Astrocyte of the hippocampus (primary cell): ENCODE measurements at regions not wholly inside any gene's neighbourhood (a gene's known extent, or its start where the extent isn't known, plus 50 kb on each side); places are given as distances from the start of the nearest gene placed in this dataset.

Source experiments
- DNase-seq: peaks from one replicate; pipeline ENCODE4 v3.0.0; 2011; ENCODE audit warnings: low read depth, low spot score

GRCh38 chr7:18313965-18314364, 181.6 kb upstream of the HDAC9 start:
- DNase-seq: no peak

DNA sequence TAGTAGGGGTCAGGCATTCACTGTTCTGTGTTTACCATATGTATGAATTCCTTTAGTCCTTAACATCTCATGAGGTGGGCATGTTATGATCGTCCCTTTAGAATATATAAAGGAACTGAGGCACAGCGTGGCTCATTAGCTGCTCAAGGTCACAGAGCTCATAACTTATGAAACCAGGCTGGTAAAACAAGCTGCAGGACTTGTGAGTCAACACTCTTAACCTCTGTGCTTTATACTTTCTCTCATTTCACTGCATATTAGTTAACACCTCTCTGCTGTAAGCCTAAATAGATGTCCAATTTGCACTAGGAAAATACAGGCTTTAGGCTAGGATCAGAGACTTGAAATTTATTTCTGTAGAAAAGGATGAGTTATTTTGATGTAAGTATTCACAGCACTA, 180.3 kb upstream of the HDAC9 start:
- DNase-seq: no peak

GRCh38 chr7:18317941-18318340, 177.6 kb upstream of the HDAC9 start:
- DNase-seq: no peak

GRCh38 chr7:18320422-18320821, 175.1 kb upstream of the HDAC9 start:
- peak; percentile 12 for DNase-seq

- DNase-seq: peak; percentile 55
These were observed 174.5 kb upstream of the HDAC9 start for GRCh38 chr7:18320971-18321567.

DNA sequence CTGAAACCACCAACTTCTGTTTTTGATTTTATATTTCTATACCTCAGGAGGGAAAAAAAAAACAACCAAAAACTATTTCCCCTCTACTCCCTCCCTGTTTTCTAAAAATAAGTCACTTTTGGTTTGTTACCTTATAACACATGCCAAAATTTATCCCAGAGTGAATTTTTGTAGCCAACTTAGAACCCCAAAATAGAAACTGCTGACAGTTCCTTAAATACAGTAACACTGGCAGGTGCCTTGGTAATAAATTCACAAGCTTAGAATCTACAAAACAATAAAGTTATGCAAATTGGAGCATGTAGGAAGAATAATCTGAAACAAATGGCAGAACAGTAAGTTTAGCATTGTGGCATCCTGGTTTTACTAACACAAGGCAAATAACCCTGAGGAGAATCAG, 165.0 kb upstream of the HDAC9 start:
- DNase-seq: no peak

- DNase-seq: no peak
These were observed 158.9 kb upstream of the HDAC9 start for GRCh38 chr7:18336626-18337025.

DNA sequence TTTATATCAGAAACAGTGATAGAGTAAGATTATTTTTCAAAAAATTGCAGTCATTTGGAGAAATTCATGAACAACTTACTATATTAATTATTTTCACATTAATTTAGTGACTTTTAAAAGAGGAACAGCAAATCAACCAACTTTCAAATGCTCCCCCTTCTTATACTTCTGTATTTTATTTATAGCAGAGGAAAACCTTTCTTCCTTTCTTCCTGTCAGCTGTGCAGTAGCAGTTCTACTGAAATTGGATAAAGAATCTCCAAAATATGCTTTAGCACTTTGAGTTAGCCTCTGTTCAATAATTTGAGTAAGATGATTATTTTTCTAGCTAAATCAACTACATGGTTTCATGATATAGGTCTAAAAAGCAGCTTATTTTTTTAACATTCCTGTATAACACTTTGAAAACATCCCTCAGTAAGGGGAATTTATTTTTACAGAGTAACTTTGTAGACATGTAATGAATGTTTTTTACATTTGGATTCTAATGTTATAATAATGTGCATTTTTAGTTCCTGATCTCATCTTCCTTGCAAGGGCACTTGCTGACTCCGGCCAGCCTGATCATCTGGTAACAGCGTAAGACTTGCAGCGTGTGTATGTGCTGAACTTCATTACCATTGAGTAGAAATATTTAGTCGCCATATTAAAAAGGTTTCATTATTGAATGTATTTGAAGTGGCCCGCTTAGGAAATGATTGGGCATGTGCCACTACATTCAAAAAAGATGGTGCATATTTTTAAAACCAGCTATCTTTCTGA, 158.3 kb upstream of the HDAC9 start:
- no peak for DNase-seq

DNA sequence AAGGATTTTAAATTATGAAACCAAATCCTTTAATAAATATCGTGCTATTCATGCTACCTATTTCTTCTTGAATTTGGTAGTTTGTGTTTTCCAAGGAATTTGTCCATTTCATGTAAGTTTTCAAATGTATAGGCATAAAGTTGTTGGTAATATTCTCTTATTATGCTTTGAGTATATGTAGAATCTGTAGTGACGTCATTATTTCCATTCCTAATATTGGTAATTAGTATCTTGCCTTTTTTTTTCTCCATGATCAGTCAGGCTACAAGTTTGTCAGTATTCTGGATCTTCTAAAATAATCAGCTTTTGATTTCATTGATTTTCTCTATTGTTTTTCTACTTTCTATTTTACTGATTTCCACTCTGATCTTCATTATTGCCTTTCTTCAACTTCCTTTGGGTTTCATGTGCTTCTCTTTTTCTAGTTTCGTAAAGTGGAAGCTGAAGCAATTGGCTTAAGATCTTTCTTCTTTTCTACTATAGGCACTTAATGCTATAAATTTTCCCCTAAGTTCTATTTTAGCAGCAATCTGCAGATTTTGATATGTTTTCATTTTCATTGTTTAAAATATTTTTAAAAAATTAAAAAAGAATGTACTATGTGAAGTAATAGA, 156.5 kb upstream of the HDAC9 start:
- no peak for DNase-seq

- DNase-seq: no peak
These were observed 153.8 kb upstream of the HDAC9 start for GRCh38 chr7:18341756-18342155.

GRCh38 chr7:18343047-18343446, 152.5 kb upstream of the HDAC9 start:
- DNase-seq: no peak

DNA sequence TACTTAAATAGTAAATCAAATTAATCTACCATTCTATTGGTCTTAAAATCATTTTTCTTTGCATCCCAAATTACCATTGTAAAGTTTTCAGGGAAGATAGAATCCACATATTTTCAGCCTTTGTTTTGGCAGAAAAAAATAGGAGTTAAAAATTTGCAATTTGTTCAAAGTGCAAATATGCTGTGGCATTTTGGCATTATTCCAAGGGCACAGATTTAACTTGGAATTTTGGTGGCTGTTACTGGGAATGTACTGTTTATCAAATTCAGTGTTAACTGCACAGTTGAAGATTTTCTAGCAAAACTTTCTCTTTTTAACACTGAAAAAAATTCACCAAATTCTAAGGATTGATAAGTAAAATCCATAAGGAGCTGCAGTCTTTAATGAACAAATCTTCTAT, 151.0 kb upstream of the HDAC9 start:
- no peak for DNase-seq

- DNase-seq: peak; percentile 76
These were observed 149.8 kb upstream of the HDAC9 start for GRCh38 chr7:18345641-18346234.

- DNase-seq: no peak
These were observed 148.4 kb upstream of the HDAC9 start for GRCh38 chr7:18347170-18347569.

- DNase-seq: no peak
These were observed 144.9 kb upstream of the HDAC9 start for GRCh38 chr7:18350678-18351077.

DNA sequence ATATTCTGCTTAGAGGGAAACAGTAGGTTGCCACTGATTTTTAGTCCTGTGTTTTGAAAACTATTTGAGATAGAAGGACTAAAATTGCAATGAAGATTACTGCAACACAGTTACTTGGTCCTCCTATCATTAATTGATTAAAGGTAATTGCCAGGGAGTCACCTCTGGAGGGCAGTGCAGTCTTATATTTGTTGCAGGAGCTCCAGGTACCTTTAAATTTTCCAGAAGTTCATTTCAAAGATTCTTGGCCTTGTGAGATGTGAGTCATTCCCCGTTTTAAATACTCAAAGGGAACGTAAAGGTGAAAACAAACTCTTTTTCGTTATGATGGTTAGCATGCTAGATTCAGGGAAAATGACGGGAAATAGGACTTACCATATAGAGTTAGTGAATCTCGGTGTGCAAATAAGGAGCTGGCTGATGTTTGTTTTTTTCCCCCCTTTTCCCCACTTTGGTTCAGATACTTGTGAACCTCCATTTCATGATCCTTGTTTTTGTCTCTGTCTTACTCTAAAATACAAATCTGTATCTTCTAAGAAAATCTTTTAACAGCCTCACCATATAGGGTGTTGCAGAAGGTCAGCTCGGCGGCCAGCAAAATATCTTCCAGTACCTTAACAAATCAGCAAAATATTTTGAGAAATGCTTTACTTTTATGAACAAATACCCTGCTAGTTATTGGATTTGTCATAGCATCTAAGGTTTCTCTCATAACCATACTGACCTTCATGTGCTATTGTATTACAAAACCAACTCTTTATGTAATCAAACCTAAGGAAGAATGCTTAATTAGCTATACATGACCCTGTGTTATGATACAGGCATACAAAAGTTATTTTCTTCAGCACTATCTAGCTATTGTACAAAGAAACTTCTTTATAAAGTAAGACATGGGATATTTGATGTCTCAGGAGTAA, 143.0 kb upstream of the HDAC9 start:
- peak; percentile 87 for DNase-seq

DNA sequence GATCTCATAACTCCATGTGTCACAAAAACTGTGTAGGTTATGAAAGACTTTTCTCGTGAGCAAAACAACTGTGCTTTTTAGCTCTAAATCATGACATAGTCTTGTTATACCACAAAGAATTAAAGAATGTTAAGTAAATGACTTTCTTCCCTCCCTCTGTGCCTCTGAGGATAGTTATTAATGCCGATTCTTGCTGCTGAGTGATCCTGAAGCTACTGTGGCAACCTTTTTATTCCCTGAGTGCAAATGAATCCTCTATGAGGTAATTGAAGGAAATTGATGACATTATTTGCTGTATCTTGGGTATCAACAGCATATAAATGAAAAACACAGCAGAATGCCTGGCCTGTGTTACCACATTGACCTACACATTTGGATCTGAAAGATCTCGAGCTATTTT, 142.2 kb upstream of the HDAC9 start:
- DNase-seq: no peak

DNA sequence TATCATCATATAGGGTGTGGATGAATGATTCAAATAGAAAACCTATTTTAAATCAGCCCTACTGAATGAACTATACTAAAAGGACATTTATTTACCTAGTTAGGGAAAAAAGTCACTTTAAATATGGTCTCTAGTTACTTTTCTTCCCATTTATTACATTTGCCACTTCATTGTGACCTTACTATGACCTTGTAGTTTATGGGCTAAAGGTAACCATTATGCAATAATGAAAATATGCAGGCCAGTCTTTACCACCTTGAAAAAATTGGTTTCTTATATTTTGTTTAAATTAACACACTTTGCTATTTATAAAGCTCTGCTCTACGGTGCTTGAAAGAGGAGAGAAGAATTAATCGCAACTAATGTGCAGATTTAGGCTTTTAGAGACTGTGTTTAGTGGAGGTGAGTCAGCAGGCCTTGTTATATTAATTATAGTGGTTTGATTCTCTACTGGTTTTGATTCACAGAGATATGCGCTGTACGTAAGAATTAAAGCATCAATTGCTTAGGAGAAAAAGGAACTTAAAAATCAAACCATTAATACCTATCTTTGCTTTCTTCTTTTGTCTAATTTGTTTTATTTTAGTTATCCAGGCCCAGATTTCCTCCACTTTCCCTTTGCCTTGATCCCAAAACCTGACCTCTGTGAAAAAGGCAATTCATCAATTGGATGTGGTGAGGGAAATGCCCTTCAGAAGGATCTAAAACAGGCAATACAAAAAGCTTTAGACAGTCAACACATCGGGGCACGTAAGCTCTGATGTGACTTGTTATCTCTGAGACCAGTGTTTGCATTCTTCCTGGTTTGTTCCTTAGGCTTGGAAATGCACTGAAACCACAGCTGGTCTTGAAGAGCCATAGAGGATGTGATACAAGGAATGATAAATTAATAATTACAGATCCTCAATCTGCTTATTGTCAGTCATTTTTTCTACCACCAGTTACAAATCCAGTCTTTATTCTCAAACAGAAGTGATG, 141.2 kb upstream of the HDAC9 start:
- peak; percentile 34 for DNase-seq

DNA sequence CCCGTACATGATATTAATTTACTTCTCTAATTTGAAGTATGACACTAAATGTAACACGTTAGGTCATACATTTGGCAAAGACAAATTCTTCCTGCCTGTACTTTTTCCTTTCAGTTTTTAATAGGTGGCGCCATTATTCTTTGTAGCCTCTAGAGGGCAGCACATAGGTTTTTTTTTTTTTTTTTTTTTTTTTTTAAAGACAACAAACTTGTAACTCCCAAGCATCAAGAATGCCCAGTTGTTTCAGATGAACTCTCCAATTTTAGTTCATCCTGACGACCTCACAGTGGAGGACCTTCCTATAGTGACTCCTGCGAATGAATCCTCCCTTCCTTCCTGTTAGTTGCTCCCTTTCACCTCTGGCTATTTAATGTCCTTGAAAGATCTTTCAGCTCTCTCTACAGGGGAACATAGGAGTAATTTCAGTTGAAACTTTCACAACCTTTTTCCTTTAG, 139.3 kb upstream of the HDAC9 start:
- DNase-seq: peak; percentile 52

DNA sequence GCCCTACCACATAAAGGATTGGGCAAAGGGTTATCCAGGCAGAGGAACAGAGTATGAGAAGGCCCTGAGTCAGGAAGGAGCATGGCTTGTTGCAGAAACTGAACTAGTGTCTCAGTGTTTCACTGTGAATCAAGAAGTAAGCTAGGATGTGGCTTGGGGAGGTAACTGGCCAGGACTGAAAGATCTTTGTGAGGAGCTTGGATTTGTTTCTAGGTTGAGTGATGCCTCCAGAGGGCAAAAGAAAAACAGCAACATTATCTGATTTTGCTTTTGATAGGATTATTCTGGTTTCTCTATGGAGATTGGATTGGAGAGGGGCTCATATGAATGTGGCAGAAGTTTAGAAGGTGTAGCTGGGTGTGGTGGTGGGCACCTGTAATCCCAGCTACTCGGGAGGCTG, 137.9 kb upstream of the HDAC9 start:
- no peak for DNase-seq
